ENCODE measurements at regions not wholly inside any gene's neighbourhood (a gene's known extent, or its start where the extent isn't known, plus 50 kb on each side); places are given as distances from the start of the nearest gene placed in this dataset.

- H3K9ac ChIP-seq (ENCODE audit: low read length) = no peak overlapping the region
- H3F3A ChIP-seq (ENCODE audit: insufficient read depth) = no peaks in the 10 kb centered on the region
- H3K27me3 ChIP-seq (ENCODE audit: low read length) = no peaks in the 10 kb centered on the region
- H3K9me2 ChIP-seq (replicated peaks; ENCODE audit: insufficient read depth, low read length) = no peaks in the 10 kb centered on the region
- no peak overlapping the region for H3K4me2 ChIP-seq (ENCODE audit: low read depth, low read length, poor library complexity, severe bottlenecking)
- no peak for TF ChIP-seq EZH2phosphoT487 (conservative IDR thresholded peaks at IDR 0.05; ENCODE audit: low read length)
- H3K4me3 ChIP-seq (ENCODE audit: insufficient read depth, low read length, poor library complexity, severe bottlenecking) = no peak overlapping the region
- no peak overlapping the region for H2AFZ ChIP-seq (ENCODE audit: low read depth, low read length, severe bottlenecking)
- H3K79me2 ChIP-seq (ENCODE audit: insufficient read depth, low read length) = no peaks in the 10 kb centered on the region
- H3K27ac ChIP-seq (ENCODE audit: low read depth, low read length) = no peak overlapping the region
- no peaks in the 10 kb centered on the region for H3K36me3 ChIP-seq (ENCODE audit: low read length)
- no peaks in the 10 kb centered on the region for H4K20me1 ChIP-seq (ENCODE audit: low read depth, low read length)
- H3K9me3 ChIP-seq (ENCODE audit: insufficient read depth, low read length) = no peaks in the 10 kb centered on the region
Measured at GRCh38 chr6:54058236-54058635, 53.0 kb upstream of the MLIP start.

DNA sequence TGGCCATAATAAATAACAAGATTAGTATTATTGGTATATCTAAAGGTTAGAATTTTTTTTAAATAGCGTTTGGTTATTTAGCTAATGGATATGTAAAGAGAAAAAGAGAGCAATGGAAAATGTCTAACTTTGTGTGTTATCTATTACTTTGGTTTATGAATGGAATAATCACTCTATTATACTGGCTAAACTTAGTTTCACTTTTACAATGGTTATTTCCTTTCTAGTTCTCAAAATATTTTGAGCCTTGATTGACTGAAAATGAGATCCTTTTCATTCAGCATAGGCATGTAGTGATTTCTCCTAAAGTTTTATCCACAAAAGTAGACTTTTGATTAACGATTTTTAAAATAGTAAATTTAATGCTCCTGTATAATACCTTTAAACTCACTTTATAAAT lies 51.6 kb upstream of the MLIP start:
- Histone ChIP-seq H4K20me1 (ENCODE audit: low read depth, low read length) (no peaks in the 10 kb centered on the region), H3K27me3 (ENCODE audit: low read length) (no peaks in the 10 kb centered on the region), H3K9me2 (replicated peaks; ENCODE audit: insufficient read depth, low read length) (no peaks in the 10 kb centered on the region), H3K9me3 (ENCODE audit: insufficient read depth, low read length) (no peaks in the 10 kb centered on the region), H2AFZ (ENCODE audit: low read depth, low read length, severe bottlenecking) (no peak overlapping the region), H3K36me3 (ENCODE audit: low read length) (no peaks in the 10 kb centered on the region), H3K4me2 (ENCODE audit: low read depth, low read length, poor library complexity, severe bottlenecking) (no peak overlapping the region), H3F3A (ENCODE audit: insufficient read depth) (no peaks in the 10 kb centered on the region), H3K9ac (ENCODE audit: low read length) (no peak overlapping the region), H3K4me3 (ENCODE audit: insufficient read depth, low read length, poor library complexity, severe bottlenecking) (no peak overlapping the region), H3K27ac (ENCODE audit: low read depth, low read length) (no peak overlapping the region), H3K79me2 (ENCODE audit: insufficient read depth, low read length) (no peaks in the 10 kb centered on the region)
- TF ChIP-seq EZH2phosphoT487 (conservative IDR thresholded peaks at IDR 0.05; ENCODE audit: low read length) = no peak
- TF ChIP-seq, protein P1, sequence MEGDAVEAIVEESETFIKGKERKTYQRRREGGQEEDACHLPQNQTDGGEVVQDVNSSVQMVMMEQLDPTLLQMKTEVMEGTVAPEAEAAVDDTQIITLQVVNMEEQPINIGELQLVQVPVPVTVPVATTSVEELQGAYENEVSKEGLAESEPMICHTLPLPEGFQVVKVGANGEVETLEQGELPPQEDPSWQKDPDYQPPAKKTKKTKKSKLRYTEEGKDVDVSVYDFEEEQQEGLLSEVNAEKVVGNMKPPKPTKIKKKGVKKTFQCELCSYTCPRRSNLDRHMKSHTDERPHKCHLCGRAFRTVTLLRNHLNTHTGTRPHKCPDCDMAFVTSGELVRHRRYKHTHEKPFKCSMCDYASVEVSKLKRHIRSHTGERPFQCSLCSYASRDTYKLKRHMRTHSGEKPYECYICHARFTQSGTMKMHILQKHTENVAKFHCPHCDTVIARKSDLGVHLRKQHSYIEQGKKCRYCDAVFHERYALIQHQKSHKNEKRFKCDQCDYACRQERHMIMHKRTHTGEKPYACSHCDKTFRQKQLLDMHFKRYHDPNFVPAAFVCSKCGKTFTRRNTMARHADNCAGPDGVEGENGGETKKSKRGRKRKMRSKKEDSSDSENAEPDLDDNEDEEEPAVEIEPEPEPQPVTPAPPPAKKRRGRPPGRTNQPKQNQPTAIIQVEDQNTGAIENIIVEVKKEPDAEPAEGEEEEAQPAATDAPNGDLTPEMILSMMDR (IDR thresholded peaks at IDR 0.05; ENCODE audit: insufficient read depth, low read length, poor library complexity, severe bottlenecking) = no peak

- Histone ChIP-seq H3F3A (ENCODE audit: insufficient read depth) (no peaks in the 10 kb centered on the region), H3K36me3 (ENCODE audit: low read length) (no peaks in the 10 kb centered on the region), H3K4me2 (ENCODE audit: low read depth, low read length, poor library complexity, severe bottlenecking) (no peak overlapping the region), H3K9ac (ENCODE audit: low read length) (no peak overlapping the region), H3K27ac (ENCODE audit: low read depth, low read length) (no peak overlapping the region), H3K79me2 (ENCODE audit: insufficient read depth, low read length) (no peaks in the 10 kb centered on the region), H3K9me2 (replicated peaks; ENCODE audit: insufficient read depth, low read length) (no peaks in the 10 kb centered on the region), H4K20me1 (ENCODE audit: low read depth, low read length) (no peaks in the 10 kb centered on the region), H3K4me3 (ENCODE audit: insufficient read depth, low read length, poor library complexity, severe bottlenecking) (no peak overlapping the region), H2AFZ (ENCODE audit: low read depth, low read length, severe bottlenecking) (no peak overlapping the region), H3K9me3 (ENCODE audit: insufficient read depth, low read length) (no peaks in the 10 kb centered on the region), H3K27me3 (ENCODE audit: low read length) (no peaks in the 10 kb centered on the region)
- TF ChIP-seq EZH2phosphoT487 (conservative IDR thresholded peaks at IDR 0.05; ENCODE audit: low read length) = no peak
- TF ChIP-seq, protein P1 (IDR thresholded peaks at IDR 0.05; ENCODE audit: insufficient read depth, low read length, poor library complexity, severe bottlenecking) = no peak
Measured at GRCh38 chr6:54060286-54060685, 51.0 kb upstream of the MLIP start.
